H1 (cell line): ENCODE measurements at regions not wholly inside any gene's neighbourhood (a gene's known extent, or its start where the extent isn't known, plus 50 kb on each side); places are given as distances from the start of the nearest gene placed in this dataset.

ENCODE experiments used
- CTCF ChIA-PET: fragments of 300-600 bp; sonication (Branson Sonifier 250); formaldehyde crosslinking; loops from one replicate; lab custom pipeline; 2021; ENCODE audit not compliant: partially characterized antibody; lab: Charles Lee
- POLR2A ChIA-PET: fragments of 300-600 bp; sonication (Branson Sonifier 250); formaldehyde crosslinking; loops from one replicate; lab custom pipeline; 2021; ENCODE audit warnings: inconsistent platforms; ENCODE audit not compliant: partially characterized antibody; lab: Charles Lee
- DNase-seq, 2 experiments: peaks; one replicate each; pipeline versions ENCODE4 v3.0.0 to v3.0.0-alpha.2; 2010 to 2022; ENCODE audit warnings: low spot score in 2 of 2, low read depth in 1 of 2, mixed read lengths in 1 of 2
- FAIRE-seq: peaks from 2 replicates; lab custom pipeline; 2011; peaks lifted over from hg19 to GRCh38; lab: Jason Lieb, UNC
- H2AFZ ChIP-seq: 2 replicates; pipeline ENCODE4 v1.8.1; 2012; ENCODE audit warnings: low read length, inconsistent platforms
- H2AK5ac ChIP-seq: 2 replicates; pipeline ENCODE4 v1.6.1; 2013; ENCODE audit warnings: low read depth, low read length
- H2BK120ac ChIP-seq: replicated peaks from 2 replicates; pipeline ENCODE3; 2013; ENCODE audit warnings: low read depth, low read length, inconsistent platforms
- H2BK12ac ChIP-seq: 2 replicates; pipeline ENCODE4 v1.6.1; 2013; ENCODE audit warnings: low read depth, low read length
- H2BK15ac ChIP-seq: 2 replicates; pipeline ENCODE4 v1.6.1; 2013; ENCODE audit warnings: low read length
- H2BK20ac ChIP-seq: 2 replicates; pipeline ENCODE4 v1.6.1; 2013; ENCODE audit warnings: low read length
- H2BK5ac ChIP-seq: 2 replicates; pipeline ENCODE4 v1.6.1; 2013; ENCODE audit warnings: low read depth, low read length
- H3K14ac ChIP-seq: 2 replicates; pipeline ENCODE4 v1.6.1; 2013; ENCODE audit warnings: inconsistent platforms; ENCODE audit not compliant: insufficient read length
- H3K18ac ChIP-seq: 2 replicates; pipeline ENCODE4 v1.6.1; 2013; ENCODE audit warnings: low read length; ENCODE audit errors: extremely low read depth
- H3K23ac ChIP-seq: 2 replicates; pipeline ENCODE4 v1.6.1; 2013; ENCODE audit warnings: inconsistent platforms; ENCODE audit not compliant: insufficient read length
- H3K23me2 ChIP-seq: 2 replicates; pipeline ENCODE4 v1.6.1; 2013; ENCODE audit warnings: low read depth, low read length
- H3K27ac ChIP-seq: 2 replicates; pipeline ENCODE4 v1.6.1; 2011; ENCODE audit warnings: low read depth, low read length, inconsistent platforms
- H3K27me3 ChIP-seq, 4 experiments: replicated peaks in 1 of 4; 1 replicate in 1 of 4; 2 replicates in 3 of 4; pipeline versions ENCODE4 v1.6.1 to v1.8.1; 2011 to 2013; ENCODE audit warnings: low read length in 3 of 4, mild to moderate bottlenecking in 3 of 4, inconsistent platforms in 2 of 4, mixed read lengths in 2 of 4, moderate library complexity in 1 of 4; ENCODE audit not compliant: control insufficient read depth in 3 of 4, insufficient read depth in 3 of 4; ENCODE audit errors: extremely low read depth in 1 of 4
- H3K36me3 ChIP-seq, 4 experiments: 2 replicates each; pipeline versions ENCODE4 v1.6.1 to v1.8.1; 2011 to 2013; ENCODE audit warnings: mild to moderate bottlenecking in 4 of 4, low read length in 3 of 4, moderate library complexity in 2 of 4, control low read depth in 1 of 4, inconsistent platforms in 1 of 4; ENCODE audit not compliant: insufficient read depth in 4 of 4, control insufficient read depth in 2 of 4
- H3K4ac ChIP-seq: replicated peaks from 2 replicates; pipeline ENCODE3; 2013; ENCODE audit warnings: low read length, low read depth, mixed read lengths, inconsistent platforms; ENCODE audit not compliant: insufficient read length
- H3K4me1 ChIP-seq, 4 experiments: replicated peaks in 1 of 4; 1 replicate in 1 of 4; 2 replicates in 3 of 4; pipeline versions ENCODE4 v1.6.1 to v1.8.1; 2011 to 2013; ENCODE audit warnings: low read length in 3 of 4, inconsistent platforms in 2 of 4, mixed read lengths in 1 of 4; ENCODE audit not compliant: insufficient read depth in 4 of 4, control insufficient read depth in 3 of 4
- H3K4me2 ChIP-seq, 2 experiments: 2 replicates each; pipeline versions ENCODE4 v1.6.1 to v1.8.1; 2011 to 2013; ENCODE audit warnings: low read depth in 2 of 2, low read length in 2 of 2, control low read depth in 1 of 2, inconsistent platforms in 1 of 2, mild to moderate bottlenecking in 1 of 2; ENCODE audit not compliant: insufficient read depth in 1 of 2
- H3K4me3 ChIP-seq, 4 experiments: fragments of 200-600, 300-600 bp in 1 of 4; sonication (generic), shearing (Covaris generic), sonication (Bioruptor Twin) in 1 of 4; 2 replicates each; pipeline versions ENCODE4 v1.5.1 to v1.8.1; 2011 to 2016; ENCODE audit warnings: low read length in 4 of 4, low read depth in 3 of 4, control low read depth in 2 of 4, inconsistent platforms in 2 of 4, mild to moderate bottlenecking in 2 of 4, mixed read lengths in 1 of 4, moderate library complexity in 1 of 4; ENCODE audit not compliant: insufficient read depth in 2 of 4; ENCODE audit errors: extremely low read depth in 1 of 4
- H3K56ac ChIP-seq: replicated peaks from 2 replicates; pipeline ENCODE3; 2013; ENCODE audit warnings: low read depth, mild to moderate bottlenecking, mixed read lengths, low read length, inconsistent platforms; ENCODE audit not compliant: insufficient read length
- H3K79me1 ChIP-seq: 2 replicates; pipeline ENCODE4 v1.6.1; 2013; ENCODE audit warnings: low read depth, low read length, control low read depth
- H3K79me2 ChIP-seq, 2 experiments: 2 replicates each; pipeline versions ENCODE4 v1.6.1 to v1.8.1; 2012 to 2013; ENCODE audit warnings: low read length in 2 of 2, mild to moderate bottlenecking in 2 of 2, inconsistent platforms in 1 of 2; ENCODE audit not compliant: insufficient read depth in 2 of 2, control insufficient read depth in 1 of 2
- H3K9ac ChIP-seq, 4 experiments: replicated peaks in 1 of 4; 1 replicate in 1 of 4; 2 replicates in 3 of 4; pipeline versions ENCODE4 v1.6.1 to v1.8.1; 2011 to 2013; ENCODE audit warnings: low read depth in 3 of 4, low read length in 3 of 4, control low read depth in 2 of 4, mild to moderate bottlenecking in 2 of 4, moderate library complexity in 2 of 4, inconsistent platforms in 1 of 4; ENCODE audit errors: extremely low read depth in 1 of 4
- H3K9me3 ChIP-seq, 2 experiments: 2 replicates each; pipeline versions ENCODE4 v1.6.1 to v1.8.1; 2012 to 2013; ENCODE audit warnings: mild to moderate bottlenecking in 2 of 2, moderate library complexity in 2 of 2, control low read depth in 1 of 2, inconsistent platforms in 1 of 2, low read depth in 1 of 2, low read length in 1 of 2, mixed read lengths in 1 of 2; ENCODE audit not compliant: insufficient read depth in 2 of 2
- H4K20me1 ChIP-seq, 2 experiments: replicated peaks in 1 of 2; 2 replicates each; pipeline versions ENCODE3 to v1.8.1; 2011 to 2013; ENCODE audit warnings: inconsistent platforms in 2 of 2, low read length in 2 of 2, mild to moderate bottlenecking in 1 of 2; ENCODE audit not compliant: insufficient read depth in 2 of 2, control insufficient read depth in 1 of 2
- H4K5ac ChIP-seq: 2 replicates; pipeline ENCODE4 v1.6.1; 2013; ENCODE audit warnings: low read length, low read depth, mixed read lengths, inconsistent platforms; ENCODE audit not compliant: insufficient read length
- H4K8ac ChIP-seq: 2 replicates; pipeline ENCODE4 v1.8.0; 2013; ENCODE audit warnings: mild to moderate bottlenecking, moderate library complexity, low read length, inconsistent platforms; ENCODE audit not compliant: insufficient read depth; ENCODE audit errors: extremely low read depth
- H4K91ac ChIP-seq: replicated peaks from 2 replicates; pipeline ENCODE3; 2013; ENCODE audit warnings: low read length, mixed read lengths, inconsistent platforms; ENCODE audit not compliant: insufficient read length
- BACH1 ChIP-seq: IDR thresholded peaks from 2 replicates; pipeline ENCODE4 v1.6.1; 2012; ENCODE audit warnings: low read length, improper control_type of control experiment
- BRCA1 ChIP-seq: IDR thresholded peaks from 2 replicates; pipeline ENCODE4 v1.6.1; 2012; ENCODE audit warnings: low read depth, low read length, improper control_type of control experiment
- CBX5 ChIP-seq: fragments of 300-800, 300-1000 bp; sonication (generic); IDR thresholded peaks from 2 replicates; pipeline ENCODE4 v1.7.1; 2016; ENCODE audit warnings: antibody characterized with exemption, low read length, low read depth
- EP300 ChIP-seq, 2 experiments: IDR thresholded peaks; 1 replicate in 1 of 2; 2 replicates in 1 of 2; pipeline ENCODE4 v1.6.1; 2011 to 2012; ENCODE audit warnings: low read depth in 2 of 2, low read length in 2 of 2, mild to moderate bottlenecking in 2 of 2, borderline replicate concordance in 1 of 2, inconsistent platforms in 1 of 2, moderate library complexity in 1 of 2
- GABPA ChIP-seq: IDR thresholded peaks from 2 replicates; pipeline ENCODE4 v1.6.1; 2011; ENCODE audit warnings: mild to moderate bottlenecking, low read length, moderate library complexity, borderline replicate concordance; ENCODE audit not compliant: insufficient read depth
- JUN ChIP-seq: IDR thresholded peaks from 2 replicates; pipeline ENCODE4 v1.6.1; 2011; ENCODE audit warnings: low read depth, mild to moderate bottlenecking, improper control_type of control experiment, low read length
- RNF2 ChIP-seq: fragments of 200-900, 300-1000 bp; sonication (generic); IDR thresholded peaks from 2 replicates; pipeline ENCODE4 v1.7.1; 2016; ENCODE audit warnings: borderline replicate concordance, low read depth, mild to moderate bottlenecking, antibody characterized with exemption, low read length; ENCODE audit not compliant: poor library complexity, severe bottlenecking; ENCODE audit errors: missing control alignments
- SAP30 ChIP-seq: fragments of 300-600 bp; sonication (generic); IDR thresholded peaks from 2 replicates; pipeline ENCODE4 v1.7.1; 2012; ENCODE audit warnings: low read length, moderate library complexity, mild to moderate bottlenecking, inconsistent platforms; ENCODE audit not compliant: insufficient read depth, insufficient replicate concordance
- SIRT6 ChIP-seq: IDR thresholded peaks from one replicate; pipeline ENCODE4 v1.7.1; 2012; ENCODE audit warnings: low read length, inconsistent platforms
- SRF ChIP-seq: IDR thresholded peaks from 2 replicates; pipeline ENCODE4 v1.6.1; 2011; ENCODE audit warnings: mild to moderate bottlenecking, low read depth, low read length, moderate library complexity
- TAF1 ChIP-seq: IDR thresholded peaks from 2 replicates; pipeline ENCODE4 v1.6.1; 2011; ENCODE audit warnings: mild to moderate bottlenecking, low read depth, low read length
- TAF7 ChIP-seq: optimal IDR thresholded peaks from 2 replicates; pipeline ENCODE3; 2011; ENCODE audit warnings: low read depth, mild to moderate bottlenecking, inconsistent platforms, low read length, moderate library complexity, borderline replicate concordance
- WGBS, 2 experiments: shearing (Covaris generic) in 1 of 2; methylation state at CpG; one replicate each; pipeline versions ENCODE4 v1.1.6 to v1.1.7; 2013 to 2015; ENCODE audit warnings: low lambda C conversion rate in 2 of 2, mixed read lengths in 2 of 2, inconsistent platforms in 1 of 2, low coverage in 1 of 2, missing lambda C conversion rate in 1 of 2; ENCODE audit not compliant: insufficient replicate concordance in 2 of 2, insufficient coverage in 1 of 2, insufficient read length in 1 of 2; ENCODE audit errors: extremely low coverage in 1 of 2, missing lambda C conversion rate in 1 of 2; 5-methylcytosine and 5-hydroxymethylcytosine counted together

GRCh38 chr7:50147951-50148808 is 55.1 kb upstream of the ZPBP start:
- Histone ChIP-seq H2BK20ac (no peak overlapping the region), H3K79me2 (no peaks in the 10 kb centered on the region), H2BK120ac (no peak overlapping the region), H2BK12ac (no peak overlapping the region), H3K18ac (no peak overlapping the region), H3K23me2 (no peaks in the 10 kb centered on the region), H2AK5ac (no peak overlapping the region), H3K4me3 (no peak overlapping the region), H3K36me3 (no peaks in the 10 kb centered on the region), H3K9me3 (no peaks in the 10 kb centered on the region), H3K79me1 (no peaks in the 10 kb centered on the region), H3K4me2 (no peak overlapping the region), H2BK5ac (no peak overlapping the region), H3K9ac (no peak overlapping the region), H4K8ac (no peak overlapping the region), H3K56ac (no peak overlapping the region), H3K14ac (no peak overlapping the region), H4K5ac (no peak overlapping the region), H3K27me3 (no peaks in the 10 kb centered on the region), H3K23ac (no peak overlapping the region), H3K4ac (no peak overlapping the region), H2BK15ac (no peak overlapping the region), H4K91ac (no peak overlapping the region), H3K4me1 (no peaks in the 10 kb centered on the region), H4K20me1 (no peaks in the 10 kb centered on the region), H3K27ac (no peak overlapping the region), H2AFZ (no peak overlapping the region)
- 90% methylated on average over 6 of the region's 6 CpGs; no CpG with 5 or more reads in 1 of the 2 experiments for WGBS, 2 experiments
- POLR2A ChIA-PET = no interaction called here
- no peak for FAIRE-seq
- CTCF ChIA-PET = interaction anchor here (1.3 to 1.6 kb wide), 3 partner anchors 35 to 270 kb away, joined by 3 to 5 read pairs (median 4); no protein-coding TSS in a partner anchor
- DNase-seq = no peak
- TF ChIP-seq SRF (no peak), SAP30 (no peak), RNF2 (no peak), TAF7 (no peak), GABPA (no peak), BRCA1 (no peak), BACH1 (no peak), CBX5 (no peak), JUN (no peak), SIRT6 (no peak), TAF1 (no peak), EP300 (IDR thresholded peaks at IDR 0.05; ENCODE audit: borderline replicate concordance in 1 of 2, low read depth in 2 of 2, low read length in 2 of 2) (no peak)
